Adrenal gland (tissue), 5 donors: ENCODE measurements at regions not wholly inside any gene's neighbourhood (a gene's known extent, or its start where the extent isn't known, plus 50 kb on each side); places are given as distances from the start of the nearest gene placed in this dataset.

ENCODE experiments used
- CTCF ChIP-seq, 6 experiments: fragments of 450-650 bp in 4 of 6; fragments of 200-600 bp in 2 of 6; sonication (generic) in 1 of 6; IDR thresholded peaks; 1 replicate in 5 of 6; 2 replicates in 1 of 6; pipeline versions ENCODE4 v1.5.1 to v1.8.0; 2016 to 2021; ENCODE audit warnings: antibody characterized with exemption in 6 of 6, mild to moderate bottlenecking in 2 of 6, moderate library complexity in 1 of 6
- POLR2A ChIP-seq, 2 donors: fragments of 450-650 bp; IDR thresholded peaks; one replicate each; pipeline ENCODE4 v1.6.1; 2017; ENCODE audit warnings: antibody characterized with exemption in 2 of 2, mild to moderate bottlenecking in 2 of 2, moderate library complexity in 1 of 2
- donor health status: DM: no; HTN: no; CAD: no.

GRCh38 chr6:8194490-8194889 lies 92.1 kb upstream of the EEF1E1 start:
- TF ChIP-seq CTCF (IDR thresholded peaks at IDR 0.05) (no peak), POLR2A (IDR thresholded peaks at IDR 0.05) (no peak)
